Panc1 (cell line): ENCODE measurements at regions not wholly inside any gene's neighbourhood (a gene's known extent, or its start where the extent isn't known, plus 50 kb on each side); places are given as distances from the start of the nearest gene placed in this dataset.

Experiments used
- ATAC-seq: fragments of 200-7000 bp; cut with Tn5 transposase; 2 replicates; pipeline ENCODE4 v1.9.1; 2020; ENCODE audit warnings: mild to moderate bottlenecking, moderate library complexity
- BruUV-seq: library from RNA; stranded (reverse); fragments of 400-500 nt; replicated peaks from 2 replicates; lab custom pipeline; 2021; lab: Mats Ljungman, UMichigan
- CTCF ChIA-PET: fragments of 300-600 bp; sonication (Branson Sonifier 250); formaldehyde crosslinking; loops from one replicate; lab custom pipeline; 2022; ENCODE audit warnings: antibody characterized with exemption; lab: Charles Lee
- POLR2A ChIA-PET: fragments of 300-600 bp; sonication (Branson Sonifier 250); formaldehyde crosslinking; loops from one replicate; lab custom pipeline; 2022; ENCODE audit warnings: antibody characterized with exemption; lab: Charles Lee
- DNase-seq: peaks from one replicate; pipeline ENCODE4 v3.0.0-alpha.2; 2010; ENCODE audit warnings: low read depth, low spot score
- H3K27ac ChIP-seq: 2 replicates; pipeline ENCODE4 v1.5.1; 2011; ENCODE audit warnings: mild to moderate bottlenecking, low read length, inconsistent platforms
- H3K27me3 ChIP-seq: fragments of 200-500 bp; sonication (Bioruptor generic); 2 replicates; pipeline ENCODE4 v1.6.0; 2014; ENCODE audit warnings: low read length, inconsistent platforms; ENCODE audit not compliant: control insufficient read depth, insufficient read depth
- H3K36me3 ChIP-seq: fragments of 200-500 bp; sonication (Bioruptor generic); 2 replicates; pipeline ENCODE4 v1.5.1; 2014; ENCODE audit warnings: inconsistent platforms, mild to moderate bottlenecking, low read length, moderate library complexity; ENCODE audit not compliant: control insufficient read depth, insufficient read depth
- H3K4me1 ChIP-seq: 2 replicates; pipeline ENCODE4 v1.5.1; 2011; ENCODE audit warnings: inconsistent platforms, mild to moderate bottlenecking, low read length, moderate library complexity; ENCODE audit not compliant: control insufficient read depth, insufficient read depth
- H3K4me3 ChIP-seq, 2 experiments: 2 replicates each; pipeline ENCODE4 v1.5.1; 2011 to 2012; ENCODE audit warnings: low read depth in 2 of 2, low read length in 2 of 2, mild to moderate bottlenecking in 2 of 2, inconsistent platforms in 1 of 2, moderate library complexity in 1 of 2
- H3K9me3 ChIP-seq: fragments of 200-500 bp; sonication (Bioruptor generic); 2 replicates; pipeline ENCODE4 v1.5.1; 2014; ENCODE audit warnings: low read depth, mild to moderate bottlenecking, inconsistent platforms, low read length, moderate library complexity; ENCODE audit not compliant: control insufficient read depth, insufficient read depth
- POLR2AphosphoS5 ChIP-seq: IDR thresholded peaks from 2 replicates; pipeline ENCODE4 v1.6.1; 2012; ENCODE audit warnings: mild to moderate bottlenecking, low read depth, low read length, moderate library complexity
- SIN3A ChIP-seq: IDR thresholded peaks from 2 replicates; pipeline ENCODE4 v1.6.1; 2012; ENCODE audit warnings: low read depth, mild to moderate bottlenecking, low read length, moderate library complexity, borderline replicate concordance; ENCODE audit not compliant: insufficient read depth
- TCF7L2 ChIP-seq: IDR thresholded peaks from 2 replicates; pipeline ENCODE4 v1.6.1; 2011; ENCODE audit warnings: mild to moderate bottlenecking, low read depth, low read length, inconsistent platforms
- in situ Hi-C: cut with HindIII; loops from 2 replicates; pipeline ENCODE4 v1.10.0; 2016; ENCODE audit warnings: low sequenced_read_pairs, low pct_unique_long_range_greater_than_20kb
- intact Hi-C: fragments of 100-400 bp; cut with micrococcal nuclease; formaldehyde crosslinking; loops from one replicate; pipeline ENCODE4 v1.10.0; 2022; ENCODE audit not compliant: unreplicated experiment
- TF ChIP-seq, protein P1 (sequence below): fragments of 450-650 bp; IDR thresholded peaks from 2 replicates; pipeline ENCODE4 v1.5.1; 2017; ENCODE audit warnings: mild to moderate bottlenecking
- TF ChIP-seq, protein P2 (sequence below), 2 experiments: IDR thresholded peaks; 2 replicates each; pipeline ENCODE4 v1.6.1; 2011 to 2012; ENCODE audit warnings: low read depth in 2 of 2, control low read depth in 1 of 2, low read length in 1 of 2, mild to moderate bottlenecking in 1 of 2, moderate library complexity in 1 of 2; ENCODE audit not compliant: insufficient read depth in 1 of 2

DNA sequence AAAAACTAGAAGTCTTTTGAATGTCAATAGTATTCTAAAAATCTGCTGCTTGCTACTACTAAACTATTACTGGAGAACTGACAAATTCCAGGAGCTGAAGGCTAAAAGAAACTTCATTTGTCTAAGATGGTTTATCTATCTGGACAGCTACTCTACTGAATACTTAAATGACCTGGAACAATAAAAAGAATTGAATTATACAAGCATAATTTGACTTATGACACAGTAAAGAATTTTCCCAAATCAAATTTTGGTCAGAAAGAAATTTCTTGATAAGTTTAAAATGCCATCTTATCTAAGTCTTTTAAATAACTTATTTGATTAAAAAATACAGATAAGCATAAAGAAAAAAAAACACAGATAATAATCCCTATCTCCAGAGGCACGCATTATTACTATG, 80.2 kb upstream of the ITGA4 start:
- no TSS peak for BruUV-seq
- no peak overlapping the region for H3K4me3 ChIP-seq
- ATAC-seq (no peak), DNase-seq (no peak)
- H3K27ac ChIP-seq: no peak overlapping the region
- H3K9me3 ChIP-seq: no peaks in the 10 kb centered on the region
- ChIA-PET POLR2A (no interaction called here), CTCF (no interaction called here)
- H3K36me3 ChIP-seq: no peaks in the 10 kb centered on the region
- no peaks in the 10 kb centered on the region for H3K4me1 ChIP-seq
- TF ChIP-seq POLR2AphosphoS5: no peak
- no peak for TF ChIP-seq TCF7L2
- TF ChIP-seq, protein P1, sequence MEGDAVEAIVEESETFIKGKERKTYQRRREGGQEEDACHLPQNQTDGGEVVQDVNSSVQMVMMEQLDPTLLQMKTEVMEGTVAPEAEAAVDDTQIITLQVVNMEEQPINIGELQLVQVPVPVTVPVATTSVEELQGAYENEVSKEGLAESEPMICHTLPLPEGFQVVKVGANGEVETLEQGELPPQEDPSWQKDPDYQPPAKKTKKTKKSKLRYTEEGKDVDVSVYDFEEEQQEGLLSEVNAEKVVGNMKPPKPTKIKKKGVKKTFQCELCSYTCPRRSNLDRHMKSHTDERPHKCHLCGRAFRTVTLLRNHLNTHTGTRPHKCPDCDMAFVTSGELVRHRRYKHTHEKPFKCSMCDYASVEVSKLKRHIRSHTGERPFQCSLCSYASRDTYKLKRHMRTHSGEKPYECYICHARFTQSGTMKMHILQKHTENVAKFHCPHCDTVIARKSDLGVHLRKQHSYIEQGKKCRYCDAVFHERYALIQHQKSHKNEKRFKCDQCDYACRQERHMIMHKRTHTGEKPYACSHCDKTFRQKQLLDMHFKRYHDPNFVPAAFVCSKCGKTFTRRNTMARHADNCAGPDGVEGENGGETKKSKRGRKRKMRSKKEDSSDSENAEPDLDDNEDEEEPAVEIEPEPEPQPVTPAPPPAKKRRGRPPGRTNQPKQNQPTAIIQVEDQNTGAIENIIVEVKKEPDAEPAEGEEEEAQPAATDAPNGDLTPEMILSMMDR: no peak
- TF ChIP-seq, protein P2, sequence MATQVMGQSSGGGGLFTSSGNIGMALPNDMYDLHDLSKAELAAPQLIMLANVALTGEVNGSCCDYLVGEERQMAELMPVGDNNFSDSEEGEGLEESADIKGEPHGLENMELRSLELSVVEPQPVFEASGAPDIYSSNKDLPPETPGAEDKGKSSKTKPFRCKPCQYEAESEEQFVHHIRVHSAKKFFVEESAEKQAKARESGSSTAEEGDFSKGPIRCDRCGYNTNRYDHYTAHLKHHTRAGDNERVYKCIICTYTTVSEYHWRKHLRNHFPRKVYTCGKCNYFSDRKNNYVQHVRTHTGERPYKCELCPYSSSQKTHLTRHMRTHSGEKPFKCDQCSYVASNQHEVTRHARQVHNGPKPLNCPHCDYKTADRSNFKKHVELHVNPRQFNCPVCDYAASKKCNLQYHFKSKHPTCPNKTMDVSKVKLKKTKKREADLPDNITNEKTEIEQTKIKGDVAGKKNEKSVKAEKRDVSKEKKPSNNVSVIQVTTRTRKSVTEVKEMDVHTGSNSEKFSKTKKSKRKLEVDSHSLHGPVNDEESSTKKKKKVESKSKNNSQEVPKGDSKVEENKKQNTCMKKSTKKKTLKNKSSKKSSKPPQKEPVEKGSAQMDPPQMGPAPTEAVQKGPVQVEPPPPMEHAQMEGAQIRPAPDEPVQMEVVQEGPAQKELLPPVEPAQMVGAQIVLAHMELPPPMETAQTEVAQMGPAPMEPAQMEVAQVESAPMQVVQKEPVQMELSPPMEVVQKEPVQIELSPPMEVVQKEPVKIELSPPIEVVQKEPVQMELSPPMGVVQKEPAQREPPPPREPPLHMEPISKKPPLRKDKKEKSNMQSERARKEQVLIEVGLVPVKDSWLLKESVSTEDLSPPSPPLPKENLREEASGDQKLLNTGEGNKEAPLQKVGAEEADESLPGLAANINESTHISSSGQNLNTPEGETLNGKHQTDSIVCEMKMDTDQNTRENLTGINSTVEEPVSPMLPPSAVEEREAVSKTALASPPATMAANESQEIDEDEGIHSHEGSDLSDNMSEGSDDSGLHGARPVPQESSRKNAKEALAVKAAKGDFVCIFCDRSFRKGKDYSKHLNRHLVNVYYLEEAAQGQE (IDR thresholded peaks at IDR 0.05; ENCODE audit: insufficient read depth in 1 of 2, low read depth in 2 of 2, low read length in 1 of 2): no peak
- no peak for TF ChIP-seq SIN3A
- H3K27me3 ChIP-seq: no peaks in the 10 kb centered on the region
- intact Hi-C loops (no loop called here), in situ Hi-C loops (no loop called here)

DNA sequence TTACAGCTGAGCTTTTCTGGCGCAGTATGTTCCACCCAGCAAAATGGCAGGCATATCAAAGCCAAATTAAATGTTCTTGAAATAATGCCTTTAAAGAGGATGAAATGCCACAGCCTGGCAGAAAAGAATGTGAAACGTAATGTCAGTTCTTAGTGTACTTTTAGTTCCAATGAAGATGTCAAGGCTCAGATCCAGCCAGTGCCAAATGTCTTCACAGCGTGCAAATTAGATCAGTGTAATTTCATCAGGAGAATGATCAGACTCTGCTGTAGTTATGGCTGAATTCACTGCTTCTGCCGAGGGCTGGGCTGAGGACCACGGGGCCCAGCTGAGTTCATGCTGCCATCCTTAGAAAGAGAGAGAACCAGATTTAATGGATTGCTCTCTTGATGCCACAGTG, 78.7 kb upstream of the ITGA4 start:
- BruUV-seq: no TSS peak
- H3K4me1 ChIP-seq: no peaks in the 10 kb centered on the region
- POLR2A ChIA-PET: no interaction called here
- H3K9me3 ChIP-seq: no peaks in the 10 kb centered on the region
- H3K27me3 ChIP-seq: no peaks in the 10 kb centered on the region
- intact Hi-C loops (no loop called here), in situ Hi-C loops (no loop called here)
- H3K27ac ChIP-seq: no peak overlapping the region
- no peaks in the 10 kb centered on the region for H3K36me3 ChIP-seq
- no peak for ATAC-seq
- no peak for DNase-seq
- CTCF ChIA-PET: no interaction called here
- TF ChIP-seq POLR2AphosphoS5 (no peak), SIN3A (no peak), TCF7L2 (no peak)
- no peak overlapping the region for H3K4me3 ChIP-seq

DNA sequence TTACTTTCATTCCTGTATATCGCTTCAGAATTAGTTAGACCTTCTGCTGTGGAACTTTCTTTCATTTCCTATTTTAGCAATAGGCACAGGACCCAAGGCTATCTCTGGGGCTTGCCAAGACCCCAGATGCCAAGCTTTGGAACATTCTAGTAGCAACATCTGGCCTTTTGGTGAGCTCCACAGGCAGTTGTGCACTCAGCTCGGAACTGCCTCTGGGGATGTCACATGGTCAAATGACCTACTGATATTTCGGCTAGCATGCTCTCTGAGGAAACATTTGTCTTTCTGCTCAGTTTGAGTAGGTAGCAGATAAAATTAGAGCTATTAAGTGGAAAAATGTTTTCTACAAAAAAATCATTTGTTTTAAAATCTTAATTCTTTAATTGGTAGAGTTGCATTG, 76.6 kb upstream of the ITGA4 start:
- Histone ChIP-seq H3K27ac (no peak overlapping the region), H3K36me3 (no peaks in the 10 kb centered on the region), H3K4me1 (no peaks in the 10 kb centered on the region), H3K9me3 (no peaks in the 10 kb centered on the region; the same call in 1 of the 2 replicates), H3K27me3 (no peaks in the 10 kb centered on the region), H3K4me3 (no peak overlapping the region)
- in situ Hi-C loops (no loop called here), intact Hi-C loops (no loop called here)
- ChIA-PET CTCF (no interaction called here), POLR2A (no interaction called here)
- DNase-seq (no peak), ATAC-seq (no peak)
- TF ChIP-seq, protein P2 (IDR thresholded peaks at IDR 0.05; ENCODE audit: insufficient read depth in 1 of 2, low read depth in 2 of 2, low read length in 1 of 2): no peak
- TF ChIP-seq TCF7L2 (no peak), SIN3A (no peak), POLR2AphosphoS5 (no peak)
- TF ChIP-seq, protein P1: no peak
- BruUV-seq: no TSS peak
